Neutrophil (primary cell): ENCODE measurements at regions not wholly inside any gene's neighbourhood (a gene's known extent, or its start where the extent isn't known, plus 50 kb on each side); places are given as distances from the start of the nearest gene placed in this dataset.
"Not testable (repeated sequence)": the region's sequence is repeated elsewhere in the genome, so short reads cannot be mapped to it uniquely, and the experiment has no call there.

Source experiments
- H3K27ac ChIP-seq: fragments of 200-600 bp; sonication (generic); 2 replicates; pipeline ENCODE4 v1.5.1; 2016; ENCODE audit warnings: mild to moderate bottlenecking, moderate library complexity
- H3K27me3 ChIP-seq: fragments of 200-600 bp; sonication (generic); 2 replicates; pipeline ENCODE4 v1.6.0; 2016; ENCODE audit warnings: mild to moderate bottlenecking
- H3K36me3 ChIP-seq: fragments of 200-600 bp; sonication (generic); 2 replicates; pipeline ENCODE4 v1.5.1; 2017
- H3K4me1 ChIP-seq, 2 experiments: fragments of 200-600 bp in 1 of 2; sonication (generic) in 1 of 2; 1 replicate in 1 of 2; 2 replicates in 1 of 2; pipeline versions ENCODE4 v1.5.1 to v1.6.1; 2013 to 2016; ENCODE audit warnings: low read depth in 1 of 2, low read length in 1 of 2, mild to moderate bottlenecking in 1 of 2, moderate library complexity in 1 of 2; ENCODE audit not compliant: control insufficient read depth in 1 of 2, insufficient read depth in 1 of 2
- H3K4me3 ChIP-seq, 2 experiments: fragments of 200-600 bp in 1 of 2; sonication (generic) in 1 of 2; 1 replicate in 1 of 2; 2 replicates in 1 of 2; pipeline ENCODE4 v1.5.1; 2013 to 2016; ENCODE audit warnings: low read depth in 1 of 2, low read length in 1 of 2, mild to moderate bottlenecking in 1 of 2, moderate library complexity in 1 of 2
- H3K9me3 ChIP-seq: fragments of 200-600 bp; sonication (generic); 2 replicates; pipeline ENCODE4 v1.5.1; 2016
- CTCF ChIP-seq: fragments of 200-600 bp; sonication (generic); IDR thresholded peaks from 2 replicates; pipeline ENCODE4 v1.5.1; 2016; ENCODE audit warnings: antibody characterized with exemption

GRCh38 chr16:16930309-16931000 lies 540.3 kb downstream of the XYLT1 start:
- no peak overlapping the region for H3K27ac ChIP-seq
- H3K27me3 ChIP-seq: no peaks in the 10 kb centered on the region
- H3K36me3 ChIP-seq: no peaks in the 10 kb centered on the region
- H3K9me3 ChIP-seq: no peaks in the 10 kb centered on the region
- no peak for TF ChIP-seq CTCF
- H3K4me1 ChIP-seq: no peaks in the 10 kb centered on the region
- H3K4me3 ChIP-seq: no peak overlapping the region

- H3K4me1 ChIP-seq: no peaks in the 10 kb centered on the region
These were observed 536.9 kb downstream of the XYLT1 start for GRCh38 chr16:16933861-16934260.

GRCh38 chr16:16934660-16935059 lies 536.1 kb downstream of the XYLT1 start:
- H3K27me3 ChIP-seq: peaks cover 9% of the 10 kb centered on the region
- TF ChIP-seq CTCF: no peak
- H3K36me3 ChIP-seq: no peaks in the 10 kb centered on the region
- no peak overlapping the region for H3K27ac ChIP-seq
- no peak overlapping the region for H3K4me3 ChIP-seq
- no peaks in the 10 kb centered on the region for H3K4me1 ChIP-seq
- H3K9me3 ChIP-seq: no peaks in the 10 kb centered on the region

More at GRCh38 chr16:16933861-16934260, 536.9 kb downstream of the XYLT1 start:
- no peak overlapping the region for H3K27ac ChIP-seq
- H3K9me3 ChIP-seq: no peaks in the 10 kb centered on the region
- peaks cover 9% of the 10 kb centered on the region for H3K27me3 ChIP-seq
- H3K36me3 ChIP-seq: no peaks in the 10 kb centered on the region
- TF ChIP-seq CTCF: no peak
- no peak overlapping the region for H3K4me3 ChIP-seq

DNA sequence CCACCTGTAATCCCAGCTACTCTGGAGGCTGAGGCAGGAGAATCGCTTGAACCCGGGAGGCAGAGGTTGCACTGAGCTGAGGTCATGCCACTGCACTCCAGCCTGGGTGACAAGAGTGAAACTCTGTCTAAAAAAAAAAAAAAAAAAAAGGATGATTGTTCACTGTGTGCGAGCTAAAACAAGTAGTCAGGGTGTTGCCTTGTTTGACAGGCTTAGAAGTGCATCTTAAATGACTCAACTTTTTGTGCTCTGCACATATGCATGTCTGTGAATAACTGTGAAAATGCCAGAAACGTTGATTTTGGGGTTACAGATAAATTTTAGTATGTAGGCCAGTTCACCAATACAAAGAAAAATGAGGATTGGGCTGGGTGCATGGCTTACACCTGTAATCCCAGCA lies 534.9 kb downstream of the XYLT1 start:
- not testable (repeated sequence) for H3K27me3 ChIP-seq, H3K27ac ChIP-seq, H3K4me1 ChIP-seq, H3K4me3 ChIP-seq, H3K9me3 ChIP-seq, H3K36me3 ChIP-seq

GRCh38 chr16:16937576-16937975 lies 533.2 kb downstream of the XYLT1 start:
- Histone ChIP-seq H3K4me1 (no peaks in the 10 kb centered on the region), H3K36me3 (no peaks in the 10 kb centered on the region), H3K9me3 (no peaks in the 10 kb centered on the region), H3K27me3 (peaks cover 9% of the 10 kb centered on the region), H3K27ac (no peak overlapping the region), H3K4me3 (no peak overlapping the region)
- no peak for TF ChIP-seq CTCF

GRCh38 chr16:16938009-16938408 lies 532.8 kb downstream of the XYLT1 start:
- TF ChIP-seq CTCF: no peak
- no peak overlapping the region for H3K4me3 ChIP-seq
- no peaks in the 10 kb centered on the region for H3K9me3 ChIP-seq
- no peaks in the 10 kb centered on the region for H3K36me3 ChIP-seq
- peaks cover 9% of the 10 kb centered on the region for H3K27me3 ChIP-seq
- no peak overlapping the region for H3K27ac ChIP-seq
- H3K4me1 ChIP-seq: no peaks in the 10 kb centered on the region
